ENCODE measurements at regions not wholly inside any gene's neighbourhood (a gene's known extent, or its start where the extent isn't known, plus 50 kb on each side); places are given as distances from the start of the nearest gene placed in this dataset.

DNA sequence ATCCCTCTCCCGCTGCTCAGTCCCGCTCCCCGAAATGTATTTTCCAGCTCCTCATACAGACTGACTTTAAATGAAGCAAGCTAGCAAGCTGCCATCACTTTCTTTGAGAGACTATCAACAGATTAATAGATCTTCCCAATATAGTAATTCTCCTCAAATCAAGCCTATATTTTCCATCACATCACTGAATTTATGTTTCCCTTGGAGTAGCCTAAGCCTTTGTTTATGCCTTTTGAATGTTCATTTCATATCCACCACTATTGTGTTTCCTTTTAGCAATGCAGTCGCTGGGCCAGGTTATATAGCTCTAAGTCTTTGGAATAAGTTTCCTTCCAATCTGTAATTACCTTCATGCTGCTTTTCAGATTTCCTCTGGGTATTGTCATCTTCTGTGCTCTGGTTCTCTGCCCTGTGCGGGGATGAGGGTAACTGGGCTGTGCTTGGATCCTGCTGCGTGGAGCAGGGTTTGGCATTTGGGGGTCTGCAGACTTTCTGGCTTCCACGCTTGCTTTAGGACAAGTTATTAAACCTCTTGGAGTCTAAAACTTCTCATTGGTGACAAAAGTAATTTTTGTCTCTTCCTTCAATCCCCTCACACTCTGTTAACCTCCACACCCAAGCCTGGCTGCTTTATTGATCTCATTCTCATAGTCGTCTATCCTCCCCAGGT, 256.9 kb downstream of the DLEU7 start:
- Histone ChIP-seq H4K91ac (ENCODE audit: insufficient read length, low read depth, low read length) (no peak overlapping the region), H3K4me2 (ENCODE audit: insufficient read depth, insufficient read length, low read length) (no peak overlapping the region), H4K8ac (replicated peaks; ENCODE audit: insufficient read length, low read depth, low read length) (no peak overlapping the region), H3K27ac (ENCODE audit: insufficient read length, low read depth, low read length) (no peak overlapping the region), H3K23ac (ENCODE audit: insufficient read length, low read depth, low read length) (no peak overlapping the region), H2BK20ac (ENCODE audit: low read depth, low read length, poor library complexity, severe bottlenecking) (no peak overlapping the region), H3K4me1 (ENCODE audit: insufficient read depth, low read length) (peaks cover 2% of the 10 kb centered on the region), H4K20me1 (ENCODE audit: control insufficient read depth, insufficient read depth, insufficient read length) (no peaks in the 10 kb centered on the region), H3T11ph (ENCODE audit: low read length) (no peak overlapping the region), H2BK15ac (ENCODE audit: low read depth, low read length) (no peak overlapping the region), H3K79me2 (ENCODE audit: insufficient read depth, low read length) (no peaks in the 10 kb centered on the region), H3K56ac (ENCODE audit: insufficient read length, low read depth, low read length) (no peak overlapping the region), H2BK5ac (ENCODE audit: insufficient read length, low read length) (no peak overlapping the region), H3K9ac (ENCODE audit: extremely low read depth, insufficient read length, low read length) (no peak overlapping the region), H3K27me3 (ENCODE audit: insufficient read depth, low read length) (no peaks in the 10 kb centered on the region), H3K14ac (ENCODE audit: insufficient read depth, low read length) (no peak overlapping the region), H4K5ac (ENCODE audit: insufficient read length, low read depth, low read length) (no peak overlapping the region), H3K9me3 (ENCODE audit: control insufficient read depth, low read depth, low read length) (no peaks in the 10 kb centered on the region), H3K4ac (ENCODE audit: low read depth, low read length) (no peak overlapping the region), H3K79me1 (ENCODE audit: insufficient read depth, low read depth, low read length, poor library complexity, severe bottlenecking) (no peaks in the 10 kb centered on the region), H2BK120ac (ENCODE audit: low read depth, low read length, poor library complexity, severe bottlenecking) (no peak overlapping the region), H2BK12ac (ENCODE audit: insufficient read length, low read depth, low read length) (no peak overlapping the region), H2AFZ (ENCODE audit: low read length) (no peak overlapping the region), H3K23me2 (ENCODE audit: insufficient read length, low read depth, low read length, poor library complexity, severe bottlenecking) (no peaks in the 10 kb centered on the region), H3K18ac (ENCODE audit: insufficient read length, low read depth, low read length) (no peak overlapping the region), H2AK5ac (ENCODE audit: insufficient read length, low read length) (no peak overlapping the region)
- Mint-ChIP-seq H3K27me3 (ENCODE audit: low read depth) (no peaks in the 10 kb centered on the region), H3K27ac (no peak overlapping the region), H3K4me3 (no peak overlapping the region), H3K9me3 (no peaks in the 10 kb centered on the region; a peak in 1 of 5 replicates), H3K4me1 (peaks cover 26 to 27% of the 10 kb centered on the region in 2 experiments), H3K36me3 (ENCODE audit: insufficient read depth in 1 of 3, low read depth in 3 of 3) (peaks cover 0 to 5% (median 0%) of the 10 kb centered on the region in 3 experiments; a peak in 1 of 7 replicates)
- TF ChIP-seq, protein P1, sequence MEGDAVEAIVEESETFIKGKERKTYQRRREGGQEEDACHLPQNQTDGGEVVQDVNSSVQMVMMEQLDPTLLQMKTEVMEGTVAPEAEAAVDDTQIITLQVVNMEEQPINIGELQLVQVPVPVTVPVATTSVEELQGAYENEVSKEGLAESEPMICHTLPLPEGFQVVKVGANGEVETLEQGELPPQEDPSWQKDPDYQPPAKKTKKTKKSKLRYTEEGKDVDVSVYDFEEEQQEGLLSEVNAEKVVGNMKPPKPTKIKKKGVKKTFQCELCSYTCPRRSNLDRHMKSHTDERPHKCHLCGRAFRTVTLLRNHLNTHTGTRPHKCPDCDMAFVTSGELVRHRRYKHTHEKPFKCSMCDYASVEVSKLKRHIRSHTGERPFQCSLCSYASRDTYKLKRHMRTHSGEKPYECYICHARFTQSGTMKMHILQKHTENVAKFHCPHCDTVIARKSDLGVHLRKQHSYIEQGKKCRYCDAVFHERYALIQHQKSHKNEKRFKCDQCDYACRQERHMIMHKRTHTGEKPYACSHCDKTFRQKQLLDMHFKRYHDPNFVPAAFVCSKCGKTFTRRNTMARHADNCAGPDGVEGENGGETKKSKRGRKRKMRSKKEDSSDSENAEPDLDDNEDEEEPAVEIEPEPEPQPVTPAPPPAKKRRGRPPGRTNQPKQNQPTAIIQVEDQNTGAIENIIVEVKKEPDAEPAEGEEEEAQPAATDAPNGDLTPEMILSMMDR (conservative IDR thresholded peaks at IDR 0.05), result no peak
- DNase-seq, result no peak
- no CpG with 5 or more reads among the region's 8 CpGs for WGBS (ENCODE audit: extremely low coverage, insufficient read length, low lambda C conversion rate)

Measured in H9 (cell line).